PC-3 (cell line): ENCODE measurements at regions not wholly inside any gene's neighbourhood (a gene's known extent, or its start where the extent isn't known, plus 50 kb on each side); places are given as distances from the start of the nearest gene placed in this dataset.

Experiments used
- ATAC-seq: fragments of 200-7000 bp; cut with Tn5 transposase; 2 replicates; pipeline ENCODE4 v1.9.1; 2020; ENCODE audit warnings: mild to moderate bottlenecking, moderate library complexity
- BruUV-seq: library from RNA; stranded (reverse); fragments of 400-500 nt; replicated peaks from 2 replicates; lab custom pipeline; 2021; lab: Mats Ljungman, UMichigan
- CTCF ChIA-PET: fragments of 300-600 bp; sonication (Branson Sonifier 250); formaldehyde crosslinking; loops from one replicate; lab custom pipeline; 2022; ENCODE audit warnings: antibody characterized with exemption; lab: Charles Lee
- POLR2A ChIA-PET: fragments of 300-600 bp; sonication (Branson Sonifier 250); formaldehyde crosslinking; loops from one replicate; lab custom pipeline; 2022; ENCODE audit warnings: antibody characterized with exemption; ENCODE audit not compliant: unreplicated experiment; lab: Charles Lee
- DNase-seq: peaks from one replicate; pipeline ENCODE4 v3.0.0-alpha.2; 2015
- H2AFZ ChIP-seq: fragments of 300-600 bp; sonication (generic); 2 replicates; pipeline ENCODE4 v1.6.0; 2016; ENCODE audit warnings: antibody characterized with exemption, low read length
- H3F3A ChIP-seq: fragments of 300-600 bp; sonication (generic); one replicate; pipeline ENCODE4 v1.6.0; 2017; ENCODE audit warnings: antibody characterized with exemption, low read length, control low read depth, mild to moderate bottlenecking; ENCODE audit not compliant: unreplicated experiment
- H3K27ac ChIP-seq: fragments of 300-600 bp; sonication (generic); 2 replicates; pipeline ENCODE4 v1.5.1; 2016; ENCODE audit warnings: mild to moderate bottlenecking, low read length
- H3K27me3 ChIP-seq: fragments of 300-600 bp; sonication (generic); 2 replicates; pipeline ENCODE4 v1.6.1; 2016; ENCODE audit warnings: low read length, mixed read lengths
- H3K36me3 ChIP-seq: fragments of 300-600 bp; sonication (generic); 2 replicates; pipeline ENCODE4 v1.6.1; 2016; ENCODE audit warnings: low read depth, mixed run types, low read length, mixed read lengths
- H3K4me1 ChIP-seq: fragments of 300-600 bp; sonication (generic); 2 replicates; pipeline ENCODE4 v1.5.1; 2016; ENCODE audit warnings: low read length; ENCODE audit not compliant: insufficient read depth
- H3K4me2 ChIP-seq: fragments of 300-600 bp; sonication (generic); 2 replicates; pipeline ENCODE4 v1.6.0; 2016; ENCODE audit warnings: low read length
- H3K4me3 ChIP-seq: fragments of 300-600 bp; sonication (generic); 2 replicates; pipeline ENCODE4 v1.5.1; 2016; ENCODE audit warnings: mild to moderate bottlenecking, low read length, mixed read lengths
- H3K79me2 ChIP-seq: fragments of 300-600 bp; sonication (generic); 2 replicates; pipeline ENCODE4 v1.6.1; 2017; ENCODE audit warnings: low read length, mixed read lengths
- H3K9ac ChIP-seq: fragments of 300-600 bp; sonication (generic); 2 replicates; pipeline ENCODE4 v1.6.0; 2016; ENCODE audit warnings: mild to moderate bottlenecking, low read length
- H3K9me2 ChIP-seq: fragments of 300-600 bp; sonication (generic); replicated peaks from 2 replicates; pipeline ENCODE4 v1.6.1; 2016; ENCODE audit warnings: mixed run types, low read length, mixed read lengths
- H3K9me3 ChIP-seq: fragments of 300-600 bp; sonication (generic); 2 replicates; pipeline ENCODE4 v1.6.1; 2016; ENCODE audit warnings: low read length, mixed read lengths
- H4K20me1 ChIP-seq: fragments of 300-600 bp; sonication (generic); 2 replicates; pipeline ENCODE4 v1.6.1; 2016; ENCODE audit warnings: low read length, mixed read lengths
- EZH2 ChIP-seq: fragments of 300-600 bp; sonication (generic); IDR thresholded peaks from one replicate; pipeline ENCODE4 v1.6.1; 2017; ENCODE audit warnings: antibody characterized with exemption, mild to moderate bottlenecking, low read length; ENCODE audit not compliant: unreplicated experiment
- EZH2phosphoT487 ChIP-seq: fragments of 300-600 bp; sonication (generic); IDR thresholded peaks from 2 replicates; pipeline ENCODE4 v1.6.1; 2018; ENCODE audit warnings: mild to moderate bottlenecking, antibody characterized with exemption, low read length, borderline replicate concordance
- intact Hi-C: fragments of 100-400 bp; cut with micrococcal nuclease; formaldehyde crosslinking; loops from 2 replicates; pipeline ENCODE4 v1.9.0; 2023
- TF ChIP-seq, protein P1 (sequence below): fragments of 300-600 bp; sonication (generic); conservative IDR thresholded peaks from 2 replicates; pipeline ENCODE4 v1.5.1; 2017; ENCODE audit warnings: antibody characterized with exemption, low read depth, mild to moderate bottlenecking, low read length

GRCh38 chr2:175834477-175834876 is 167.6 kb downstream of the LNPK start:
- intact Hi-C loops, result no loop called here
- ATAC-seq, result no peak
- Histone ChIP-seq H3K27me3 (peaks cover 47% of the 10 kb centered on the region), H4K20me1 (no peaks in the 10 kb centered on the region), H3K9me2 (no peaks in the 10 kb centered on the region), H3K4me1 (no peaks in the 10 kb centered on the region), H3K79me2 (no peaks in the 10 kb centered on the region), H3K4me3 (no peak overlapping the region), H3F3A (no peaks in the 10 kb centered on the region), H3K36me3 (no peaks in the 10 kb centered on the region), H3K9me3 (no peaks in the 10 kb centered on the region), H3K9ac (no peak overlapping the region), H3K27ac (no peak overlapping the region), H2AFZ (no peak overlapping the region), H3K4me2 (no peak overlapping the region)
- ChIA-PET POLR2A (interaction anchor here (0.5 kb wide), 1 partner anchor 9 kb away, joined by 5 read pairs; no protein-coding TSS in a partner anchor), CTCF (no interaction called here)
- TF ChIP-seq, protein P1, sequence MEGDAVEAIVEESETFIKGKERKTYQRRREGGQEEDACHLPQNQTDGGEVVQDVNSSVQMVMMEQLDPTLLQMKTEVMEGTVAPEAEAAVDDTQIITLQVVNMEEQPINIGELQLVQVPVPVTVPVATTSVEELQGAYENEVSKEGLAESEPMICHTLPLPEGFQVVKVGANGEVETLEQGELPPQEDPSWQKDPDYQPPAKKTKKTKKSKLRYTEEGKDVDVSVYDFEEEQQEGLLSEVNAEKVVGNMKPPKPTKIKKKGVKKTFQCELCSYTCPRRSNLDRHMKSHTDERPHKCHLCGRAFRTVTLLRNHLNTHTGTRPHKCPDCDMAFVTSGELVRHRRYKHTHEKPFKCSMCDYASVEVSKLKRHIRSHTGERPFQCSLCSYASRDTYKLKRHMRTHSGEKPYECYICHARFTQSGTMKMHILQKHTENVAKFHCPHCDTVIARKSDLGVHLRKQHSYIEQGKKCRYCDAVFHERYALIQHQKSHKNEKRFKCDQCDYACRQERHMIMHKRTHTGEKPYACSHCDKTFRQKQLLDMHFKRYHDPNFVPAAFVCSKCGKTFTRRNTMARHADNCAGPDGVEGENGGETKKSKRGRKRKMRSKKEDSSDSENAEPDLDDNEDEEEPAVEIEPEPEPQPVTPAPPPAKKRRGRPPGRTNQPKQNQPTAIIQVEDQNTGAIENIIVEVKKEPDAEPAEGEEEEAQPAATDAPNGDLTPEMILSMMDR, result no peak
- TF ChIP-seq EZH2 (no peak), EZH2phosphoT487 (no peak)
- BruUV-seq, result no TSS peak
- DNase-seq, result no peak

GRCh38 chr2:175832866-175833265 is 169.2 kb downstream of the LNPK start:
- H2AFZ ChIP-seq, result no peak overlapping the region
- H4K20me1 ChIP-seq, result no peaks in the 10 kb centered on the region
- H3K9ac ChIP-seq, result no peak overlapping the region
- CTCF ChIA-PET, result no interaction called here
- H3K27ac ChIP-seq, result no peak overlapping the region
- no peaks in the 10 kb centered on the region for H3K9me3 ChIP-seq
- TF ChIP-seq, protein P1, result no peak
- no peak for TF ChIP-seq EZH2
- TF ChIP-seq EZH2phosphoT487, result no peak
- no peaks in the 10 kb centered on the region for H3K36me3 ChIP-seq
- BruUV-seq, result no TSS peak
- no peak overlapping the region for H3K4me3 ChIP-seq
- peaks cover 51% of the 10 kb centered on the region for H3K27me3 ChIP-seq
- intact Hi-C loops, result no loop called here
- no peak overlapping the region for H3K4me2 ChIP-seq
- no peaks in the 10 kb centered on the region for H3F3A ChIP-seq
- H3K9me2 ChIP-seq, result no peaks in the 10 kb centered on the region
- H3K4me1 ChIP-seq, result no peaks in the 10 kb centered on the region
- no peaks in the 10 kb centered on the region for H3K79me2 ChIP-seq
- DNase-seq (no peak), ATAC-seq (no peak)
- POLR2A ChIA-PET, result no interaction called here

GRCh38 chr2:175829741-175830140 is 172.3 kb downstream of the LNPK start:
- no peak overlapping the region for H3K4me2 ChIP-seq
- POLR2A ChIA-PET, result no interaction called here
- CTCF ChIA-PET, result no interaction called here
- H3K9ac ChIP-seq, result no peak overlapping the region
- TF ChIP-seq EZH2phosphoT487 (no peak), EZH2 (no peak)
- TF ChIP-seq, protein P1, result no peak
- H3K9me2 ChIP-seq, result no peaks in the 10 kb centered on the region
- no peaks in the 10 kb centered on the region for H3K4me1 ChIP-seq
- intact Hi-C loops, result no loop called here
- no peaks in the 10 kb centered on the region for H4K20me1 ChIP-seq
- no peaks in the 10 kb centered on the region for H3K79me2 ChIP-seq
- H3K36me3 ChIP-seq, result no peaks in the 10 kb centered on the region
- no peak overlapping the region for H3K4me3 ChIP-seq
- ATAC-seq (no peak), DNase-seq (no peak)
- no peak overlapping the region for H2AFZ ChIP-seq
- peaks cover 37% of the 10 kb centered on the region for H3K27me3 ChIP-seq
- H3F3A ChIP-seq, result no peaks in the 10 kb centered on the region
- H3K9me3 ChIP-seq, result no peaks in the 10 kb centered on the region
- H3K27ac ChIP-seq, result no peak overlapping the region
- no TSS peak for BruUV-seq
